ENCODE measurements at regions not wholly inside any gene's neighbourhood (a gene's known extent, or its start where the extent isn't known, plus 50 kb on each side); places are given as distances from the start of the nearest gene placed in this dataset.

DNA sequence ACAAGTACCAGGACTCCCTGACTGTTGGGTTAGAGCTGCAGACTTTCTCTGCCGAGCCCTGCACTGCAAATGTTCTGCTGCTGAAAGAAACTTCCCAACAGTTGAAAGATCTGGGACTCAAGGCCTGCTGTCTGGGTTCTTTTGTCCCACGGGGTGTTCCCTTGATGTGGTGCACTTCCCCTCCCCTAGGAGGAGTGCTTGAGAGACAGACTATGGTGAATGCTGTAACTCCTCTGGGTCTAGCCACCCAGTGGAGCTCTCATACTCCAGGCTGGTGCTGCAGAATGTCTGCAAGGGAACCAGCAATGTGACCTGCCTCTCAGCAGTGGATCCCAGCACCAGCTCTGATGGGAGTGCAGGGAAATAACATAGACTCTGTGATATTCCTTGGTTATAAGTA is 129.2 kb upstream of the SLCO1B1 start:
- POLR2A ChIA-PET (ENCODE audit: unreplicated experiment), result no interaction called here
- Histone ChIP-seq H3K27me3 (ENCODE audit: insufficient read depth, low read depth) (no peaks in the 10 kb centered on the region), H2AFZ (no peak overlapping the region), H3K79me2 (ENCODE audit: low read depth) (no peaks in the 10 kb centered on the region), H3K36me3 (ENCODE audit: low read depth) (no peaks in the 10 kb centered on the region), H3K9me3 (ENCODE audit: insufficient read depth, low read depth) (no peaks in the 10 kb centered on the region), H3K4me1 (replicated peaks; ENCODE audit: insufficient read depth) (no peaks in the 10 kb centered on the region), H3K27ac (no peak overlapping the region), H4K20me1 (ENCODE audit: insufficient read depth) (no peaks in the 10 kb centered on the region), H3K4me3 (no peak overlapping the region), H3K9me2 (ENCODE audit: insufficient read depth) (no peaks in the 10 kb centered on the region), H3F3A (ENCODE audit: insufficient read depth, low read depth) (no peaks in the 10 kb centered on the region), H3K4me2 (no peak overlapping the region)
- CTCF ChIA-PET, result no interaction called here
- BruUV-seq (replicated peaks), result no TSS peak
- DNase-seq, result no peak
- no peak for TF ChIP-seq EZH2 (IDR thresholded peaks at IDR 0.05; ENCODE audit: low read depth)
- TF ChIP-seq, protein P1, sequence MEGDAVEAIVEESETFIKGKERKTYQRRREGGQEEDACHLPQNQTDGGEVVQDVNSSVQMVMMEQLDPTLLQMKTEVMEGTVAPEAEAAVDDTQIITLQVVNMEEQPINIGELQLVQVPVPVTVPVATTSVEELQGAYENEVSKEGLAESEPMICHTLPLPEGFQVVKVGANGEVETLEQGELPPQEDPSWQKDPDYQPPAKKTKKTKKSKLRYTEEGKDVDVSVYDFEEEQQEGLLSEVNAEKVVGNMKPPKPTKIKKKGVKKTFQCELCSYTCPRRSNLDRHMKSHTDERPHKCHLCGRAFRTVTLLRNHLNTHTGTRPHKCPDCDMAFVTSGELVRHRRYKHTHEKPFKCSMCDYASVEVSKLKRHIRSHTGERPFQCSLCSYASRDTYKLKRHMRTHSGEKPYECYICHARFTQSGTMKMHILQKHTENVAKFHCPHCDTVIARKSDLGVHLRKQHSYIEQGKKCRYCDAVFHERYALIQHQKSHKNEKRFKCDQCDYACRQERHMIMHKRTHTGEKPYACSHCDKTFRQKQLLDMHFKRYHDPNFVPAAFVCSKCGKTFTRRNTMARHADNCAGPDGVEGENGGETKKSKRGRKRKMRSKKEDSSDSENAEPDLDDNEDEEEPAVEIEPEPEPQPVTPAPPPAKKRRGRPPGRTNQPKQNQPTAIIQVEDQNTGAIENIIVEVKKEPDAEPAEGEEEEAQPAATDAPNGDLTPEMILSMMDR (conservative IDR thresholded peaks at IDR 0.05), result no peak
- intact Hi-C loops (cut with micrococcal nuclease; ENCODE audit: unreplicated experiment), result no loop called here

DNA sequence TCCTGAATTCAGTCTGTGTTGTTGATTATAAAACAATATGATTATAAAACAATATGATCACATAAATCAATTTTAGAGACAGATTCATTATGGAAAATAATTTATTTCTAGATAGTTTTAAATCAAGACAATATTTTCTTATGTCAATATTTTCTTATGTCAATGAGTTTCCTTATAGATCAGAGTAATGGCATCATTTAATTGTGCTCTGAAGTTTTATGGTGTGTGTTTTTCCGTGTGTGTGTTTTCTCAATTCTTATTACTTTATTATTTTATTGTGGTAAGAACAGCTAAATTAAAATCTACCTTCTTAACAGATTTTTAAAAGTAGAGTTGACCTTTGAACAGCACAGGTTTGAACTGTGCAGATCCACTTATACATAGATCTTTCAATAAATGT is 105.3 kb upstream of the SLCO1B1 start:
- ChIA-PET CTCF (no interaction called here), POLR2A (ENCODE audit: unreplicated experiment) (no interaction called here)
- H3K9me2 ChIP-seq (ENCODE audit: insufficient read depth), result 0 out of 2 replicates have a peak, but pooled peaks cover 4% of the 10 kb centered on the region
- BruUV-seq (replicated peaks), result no TSS peak
- no peaks in the 10 kb centered on the region for H3K27me3 ChIP-seq (ENCODE audit: insufficient read depth, low read depth)
- no peak for DNase-seq
- TF ChIP-seq, protein P1 (conservative IDR thresholded peaks at IDR 0.05), result no peak
- TF ChIP-seq EZH2 (IDR thresholded peaks at IDR 0.05; ENCODE audit: low read depth), result no peak
- no peaks in the 10 kb centered on the region for H3F3A ChIP-seq (ENCODE audit: insufficient read depth, low read depth)
- no peaks in the 10 kb centered on the region for H4K20me1 ChIP-seq (ENCODE audit: insufficient read depth)
- H3K4me1 ChIP-seq (replicated peaks; ENCODE audit: insufficient read depth), result no peaks in the 10 kb centered on the region
- H3K36me3 ChIP-seq (ENCODE audit: low read depth), result no peaks in the 10 kb centered on the region
- intact Hi-C loops (cut with micrococcal nuclease; ENCODE audit: unreplicated experiment), result no loop called here
- no peak overlapping the region for H3K4me2 ChIP-seq
- H2AFZ ChIP-seq, result no peak overlapping the region
- no peak overlapping the region for H3K27ac ChIP-seq
- H3K4me3 ChIP-seq, result no peak overlapping the region
- no peaks in the 10 kb centered on the region for H3K9me3 ChIP-seq (ENCODE audit: insufficient read depth, low read depth)
- no peaks in the 10 kb centered on the region for H3K79me2 ChIP-seq (ENCODE audit: low read depth)

DNA sequence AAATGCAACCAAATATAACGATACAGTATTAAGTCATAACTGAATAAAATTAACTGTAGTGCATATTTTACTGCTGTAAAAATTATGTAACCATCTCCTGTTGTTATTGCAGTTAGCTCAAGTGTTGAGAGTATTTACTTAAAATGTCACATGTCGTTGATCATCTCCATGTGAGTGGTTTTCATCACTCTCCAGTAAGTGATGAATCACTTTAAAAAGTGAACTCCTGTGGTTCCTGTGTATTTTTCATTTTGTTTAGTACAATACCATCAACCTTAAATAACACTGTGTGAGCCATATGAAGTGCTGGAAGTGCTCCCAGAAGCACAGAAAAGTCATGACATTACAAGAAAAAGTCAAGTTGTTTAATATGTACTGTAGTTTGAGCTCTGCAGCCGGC is 104.7 kb upstream of the SLCO1B1 start:
- no peaks in the 10 kb centered on the region for H3K4me1 ChIP-seq (replicated peaks; ENCODE audit: insufficient read depth)
- intact Hi-C loops (cut with micrococcal nuclease; ENCODE audit: unreplicated experiment), result no loop called here
- H3K79me2 ChIP-seq (ENCODE audit: low read depth), result no peaks in the 10 kb centered on the region
- ChIA-PET POLR2A (ENCODE audit: unreplicated experiment) (no interaction called here), CTCF (no interaction called here)
- 0 out of 2 replicates have a peak, but pooled peaks cover 4% of the 10 kb centered on the region for H3K9me2 ChIP-seq (ENCODE audit: insufficient read depth)
- TF ChIP-seq, protein P1 (conservative IDR thresholded peaks at IDR 0.05), result no peak
- no peak for TF ChIP-seq EZH2 (IDR thresholded peaks at IDR 0.05; ENCODE audit: low read depth)
- no peak overlapping the region for H3K4me2 ChIP-seq
- no peak overlapping the region for H3K4me3 ChIP-seq
- no TSS peak for BruUV-seq (replicated peaks)
- H2AFZ ChIP-seq, result no peak overlapping the region
- no peaks in the 10 kb centered on the region for H3F3A ChIP-seq (ENCODE audit: insufficient read depth, low read depth)
- DNase-seq, result no peak
- no peak overlapping the region for H3K27ac ChIP-seq
- no peaks in the 10 kb centered on the region for H4K20me1 ChIP-seq (ENCODE audit: insufficient read depth)
- H3K36me3 ChIP-seq (ENCODE audit: low read depth), result no peaks in the 10 kb centered on the region
- H3K27me3 ChIP-seq (ENCODE audit: insufficient read depth, low read depth), result no peaks in the 10 kb centered on the region
- no peaks in the 10 kb centered on the region for H3K9me3 ChIP-seq (ENCODE audit: insufficient read depth, low read depth)
